ENCODE measurements at regions not wholly inside any gene's neighbourhood (a gene's known extent, or its start where the extent isn't known, plus 50 kb on each side); places are given as distances from the start of the nearest gene placed in this dataset.

DNA sequence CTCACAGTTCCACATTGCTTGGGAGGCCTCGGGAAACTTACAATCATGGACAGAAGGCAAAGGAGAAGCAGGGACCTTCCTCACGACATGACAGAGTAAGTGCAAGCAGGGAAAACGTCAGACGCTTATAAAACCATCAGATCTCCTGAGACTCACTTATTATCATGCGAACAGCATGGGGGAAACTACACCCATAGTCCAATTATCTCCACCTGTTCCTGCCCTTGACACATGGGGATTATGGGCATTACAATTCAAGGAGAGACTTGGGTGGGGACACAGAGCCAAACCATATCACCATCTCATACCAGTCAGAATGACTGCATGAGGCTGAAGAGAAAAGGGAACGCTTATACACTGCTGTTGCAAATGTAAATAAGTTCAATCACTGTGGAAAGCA is 1066.9 kb upstream of the PCDH7 start:
- TF ChIP-seq, protein P1, sequence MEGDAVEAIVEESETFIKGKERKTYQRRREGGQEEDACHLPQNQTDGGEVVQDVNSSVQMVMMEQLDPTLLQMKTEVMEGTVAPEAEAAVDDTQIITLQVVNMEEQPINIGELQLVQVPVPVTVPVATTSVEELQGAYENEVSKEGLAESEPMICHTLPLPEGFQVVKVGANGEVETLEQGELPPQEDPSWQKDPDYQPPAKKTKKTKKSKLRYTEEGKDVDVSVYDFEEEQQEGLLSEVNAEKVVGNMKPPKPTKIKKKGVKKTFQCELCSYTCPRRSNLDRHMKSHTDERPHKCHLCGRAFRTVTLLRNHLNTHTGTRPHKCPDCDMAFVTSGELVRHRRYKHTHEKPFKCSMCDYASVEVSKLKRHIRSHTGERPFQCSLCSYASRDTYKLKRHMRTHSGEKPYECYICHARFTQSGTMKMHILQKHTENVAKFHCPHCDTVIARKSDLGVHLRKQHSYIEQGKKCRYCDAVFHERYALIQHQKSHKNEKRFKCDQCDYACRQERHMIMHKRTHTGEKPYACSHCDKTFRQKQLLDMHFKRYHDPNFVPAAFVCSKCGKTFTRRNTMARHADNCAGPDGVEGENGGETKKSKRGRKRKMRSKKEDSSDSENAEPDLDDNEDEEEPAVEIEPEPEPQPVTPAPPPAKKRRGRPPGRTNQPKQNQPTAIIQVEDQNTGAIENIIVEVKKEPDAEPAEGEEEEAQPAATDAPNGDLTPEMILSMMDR (IDR thresholded peaks at IDR 0.05), result no peak
- no peak for DNase-seq (ENCODE audit: low spot score)
- ATAC-seq (ENCODE audit: low FRiP score), result no peak

DNA sequence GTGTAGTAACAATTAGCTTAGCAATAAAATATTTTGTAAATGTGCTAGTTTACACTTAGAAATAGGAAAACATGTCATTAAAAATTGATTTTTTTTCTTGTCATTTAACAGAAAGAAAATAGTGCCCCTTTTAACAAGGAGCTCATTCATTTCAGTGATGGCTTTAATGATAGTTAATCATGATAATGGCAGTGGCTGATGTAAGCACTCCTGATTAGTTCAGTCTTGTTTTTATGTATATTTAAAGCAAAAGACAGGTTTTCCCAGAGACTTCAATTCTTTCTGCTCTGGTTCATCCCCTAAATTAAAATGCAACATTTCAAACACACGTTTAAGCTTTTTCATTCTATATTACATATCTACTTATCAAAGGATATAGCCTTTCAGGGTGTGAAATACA is 1039.5 kb upstream of the PCDH7 start:
- ATAC-seq (ENCODE audit: low FRiP score) (no peak), DNase-seq (ENCODE audit: low spot score) (no peak)
- TF ChIP-seq, protein P1 (IDR thresholded peaks at IDR 0.05), result no peak

DNA sequence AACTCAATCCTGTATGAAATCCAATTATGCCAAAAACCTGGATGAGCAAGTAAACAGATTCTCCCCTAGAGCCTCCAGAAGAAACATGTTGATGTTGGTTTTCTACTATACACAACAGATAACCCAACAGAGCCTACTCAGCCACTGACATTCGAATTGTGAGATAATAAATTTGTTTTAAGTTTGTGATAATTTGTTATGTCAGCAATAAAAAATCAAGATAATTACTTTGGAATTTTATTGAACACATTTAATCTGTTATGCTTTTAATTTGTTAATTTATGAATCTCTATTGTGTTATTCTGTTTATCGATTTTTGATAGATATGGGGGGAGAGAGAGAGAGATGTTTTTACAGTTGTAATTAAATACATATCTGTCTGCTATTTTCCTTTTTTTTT is 1016.1 kb upstream of the PCDH7 start:
- no peak for DNase-seq (ENCODE audit: low spot score)
- ATAC-seq (ENCODE audit: low FRiP score), result no peak
- TF ChIP-seq, protein P1 (IDR thresholded peaks at IDR 0.05), result no peak

DNA sequence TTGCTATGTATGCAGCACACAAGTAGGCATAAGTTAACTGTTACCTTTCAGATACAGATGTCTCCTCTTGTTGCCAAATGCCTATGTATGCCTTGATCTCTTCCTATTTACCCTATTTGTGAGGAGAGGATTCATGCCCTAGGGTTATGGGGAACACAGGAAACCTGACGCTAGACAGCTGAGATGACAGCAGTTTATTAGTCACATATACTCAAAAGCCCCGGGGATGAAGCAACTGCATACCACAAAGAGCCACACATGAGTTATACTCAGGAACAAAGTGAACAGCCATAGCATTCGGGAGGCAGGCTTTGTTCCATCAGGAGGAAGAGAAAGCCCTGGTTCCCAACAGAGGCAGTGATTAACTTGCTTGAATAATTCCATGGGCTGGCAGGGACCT is 1011.7 kb upstream of the PCDH7 start:
- DNase-seq (ENCODE audit: low spot score), result no peak
- no peak for ATAC-seq (ENCODE audit: low FRiP score)
- TF ChIP-seq, protein P1 (IDR thresholded peaks at IDR 0.05), result no peak

DNA sequence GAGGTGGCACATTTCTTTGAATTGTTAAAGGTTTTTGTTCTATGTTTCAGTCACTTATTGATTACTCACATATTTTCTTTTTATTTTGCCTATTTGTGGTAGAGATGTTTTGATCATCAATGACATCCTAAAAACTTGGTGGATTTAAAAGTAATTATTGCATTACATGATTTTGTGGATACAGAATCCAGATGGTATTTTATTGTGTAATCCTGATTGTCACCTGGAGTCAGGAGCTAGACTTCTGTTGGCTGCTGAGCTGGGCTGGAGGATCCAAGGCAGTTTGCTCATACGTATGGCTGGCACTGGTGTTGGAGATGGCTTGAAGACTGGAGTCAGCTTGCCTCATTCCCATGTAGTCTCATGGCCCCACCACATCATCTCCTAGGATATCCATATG is 1009.6 kb upstream of the PCDH7 start:
- TF ChIP-seq, protein P1 (IDR thresholded peaks at IDR 0.05), result no peak
- ATAC-seq (ENCODE audit: low FRiP score) (no peak), DNase-seq (ENCODE audit: low spot score) (no peak)

DNA sequence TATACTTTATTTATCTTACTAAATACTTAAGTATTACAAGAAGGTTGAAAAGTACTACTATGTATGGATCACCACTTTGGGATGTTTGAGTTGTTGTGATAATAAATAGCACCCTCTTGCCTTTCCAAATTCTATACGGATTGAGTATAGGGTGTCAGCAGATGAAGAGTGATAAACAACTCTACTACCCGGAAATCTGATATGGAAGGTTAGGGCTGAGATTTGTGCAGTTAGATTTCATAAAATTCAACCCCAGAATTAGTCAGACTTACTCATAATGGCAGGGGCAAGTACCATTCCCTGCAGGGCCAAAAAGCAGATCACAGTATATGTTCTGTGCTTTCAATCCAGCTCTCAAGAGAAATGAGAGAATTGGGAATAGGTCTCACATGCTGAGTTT is 1008.9 kb upstream of the PCDH7 start:
- ATAC-seq (ENCODE audit: low FRiP score) (no peak), DNase-seq (ENCODE audit: low spot score) (no peak)
- TF ChIP-seq, protein P1 (IDR thresholded peaks at IDR 0.05), result no peak

DNA sequence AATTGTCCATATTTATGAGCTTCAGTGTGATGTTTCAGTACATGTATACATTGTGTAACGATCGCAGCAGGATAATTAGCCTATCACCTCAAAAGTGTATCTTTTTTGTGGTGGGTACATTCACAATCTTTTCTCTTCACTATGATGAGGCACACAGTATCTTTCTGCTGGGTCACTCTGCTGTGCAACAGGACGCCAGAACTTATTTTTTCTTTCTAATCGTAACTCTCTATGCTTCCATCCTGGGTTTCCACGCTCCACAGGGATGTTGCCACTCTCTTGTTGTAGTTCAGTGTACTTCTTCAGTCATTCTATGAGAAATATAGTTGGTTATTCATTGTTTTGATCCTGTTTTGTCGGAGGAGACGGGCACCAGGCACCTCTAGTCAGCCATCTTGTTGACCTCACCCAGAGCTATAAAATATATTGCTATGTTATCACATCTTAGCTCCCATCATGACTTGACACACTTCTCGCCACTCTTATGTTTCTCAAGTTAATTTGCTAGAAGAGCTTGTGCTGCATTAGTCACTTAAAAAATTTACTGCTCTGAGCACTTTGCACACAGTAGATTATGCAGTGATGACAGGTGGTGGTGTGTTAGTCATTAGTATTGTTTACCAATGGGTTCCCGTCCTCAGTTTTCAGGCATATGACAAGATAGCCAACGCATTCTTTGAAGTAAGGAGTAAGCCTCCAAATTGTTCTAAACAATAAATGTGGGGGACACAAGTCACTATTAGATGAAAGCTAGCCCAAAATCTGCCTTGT is 1002.7 kb upstream of the PCDH7 start:
- TF ChIP-seq, protein P1 (IDR thresholded peaks at IDR 0.05), result no peak
- DNase-seq (ENCODE audit: low spot score) (no peak), ATAC-seq (ENCODE audit: low FRiP score) (no peak)

All from omental fat pad (tissue), 3 donors.